AG04449 (cell line): ENCODE measurements at regions not wholly inside any gene's neighbourhood (a gene's known extent, or its start where the extent isn't known, plus 50 kb on each side); places are given as distances from the start of the nearest gene placed in this dataset.

ENCODE experiments used
- CTCF ChIA-PET: fragments of 350-600 bp; formaldehyde crosslinking; extraction: SDS; loops from one replicate; lab custom pipeline; 2021; ENCODE audit warnings: antibody characterized with exemption; lab: Yijun Ruan, JAX
- POLR2A ChIA-PET: fragments of 400-600, 350-600 bp; formaldehyde crosslinking; extraction: SDS; loops from one replicate; lab custom pipeline; 2020; ENCODE audit warnings: antibody characterized with exemption, inconsistent platforms; lab: Yijun Ruan, JAX
- DNase-seq: peaks from one replicate; pipeline ENCODE4 v3.0.0-alpha.2; 2010; ENCODE audit warnings: low read depth, low spot score
- H3K4me3 ChIP-seq: 2 replicates; pipeline ENCODE4 v1.5.1; 2011; ENCODE audit warnings: low read depth, mild to moderate bottlenecking, control low read depth, low read length
- TF ChIP-seq, protein P1 (sequence below): IDR thresholded peaks from one replicate; pipeline ENCODE4 v1.5.1; 2011; ENCODE audit warnings: mild to moderate bottlenecking, moderate library complexity, low read length, control low read depth, inconsistent platforms; ENCODE audit not compliant: insufficient read depth; ENCODE audit errors: missing control alignments

DNA sequence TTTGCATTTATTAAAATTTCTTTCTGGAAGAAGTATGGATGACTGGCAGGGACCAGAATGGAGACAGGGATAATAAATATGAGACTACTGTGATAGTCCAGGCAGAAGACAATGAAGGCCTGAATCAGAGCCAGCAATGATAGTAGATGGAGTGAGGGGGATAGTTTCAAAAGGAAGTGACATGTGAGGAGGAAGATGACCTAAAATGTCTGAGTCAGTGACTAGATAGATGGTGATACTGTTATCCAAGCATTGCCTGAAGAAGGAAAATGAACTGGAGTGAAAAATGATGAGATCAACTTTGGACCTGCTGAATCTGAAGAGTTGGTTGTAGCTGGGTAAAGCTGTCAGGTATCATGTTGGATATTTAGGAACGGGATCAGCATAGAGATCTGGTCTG is 158.3 kb upstream of the KLF7 start:
- POLR2A ChIA-PET = no interaction called here
- no peak for DNase-seq
- H3K4me3 ChIP-seq = no peak overlapping the region
- CTCF ChIA-PET = no interaction called here
- TF ChIP-seq, protein P1, sequence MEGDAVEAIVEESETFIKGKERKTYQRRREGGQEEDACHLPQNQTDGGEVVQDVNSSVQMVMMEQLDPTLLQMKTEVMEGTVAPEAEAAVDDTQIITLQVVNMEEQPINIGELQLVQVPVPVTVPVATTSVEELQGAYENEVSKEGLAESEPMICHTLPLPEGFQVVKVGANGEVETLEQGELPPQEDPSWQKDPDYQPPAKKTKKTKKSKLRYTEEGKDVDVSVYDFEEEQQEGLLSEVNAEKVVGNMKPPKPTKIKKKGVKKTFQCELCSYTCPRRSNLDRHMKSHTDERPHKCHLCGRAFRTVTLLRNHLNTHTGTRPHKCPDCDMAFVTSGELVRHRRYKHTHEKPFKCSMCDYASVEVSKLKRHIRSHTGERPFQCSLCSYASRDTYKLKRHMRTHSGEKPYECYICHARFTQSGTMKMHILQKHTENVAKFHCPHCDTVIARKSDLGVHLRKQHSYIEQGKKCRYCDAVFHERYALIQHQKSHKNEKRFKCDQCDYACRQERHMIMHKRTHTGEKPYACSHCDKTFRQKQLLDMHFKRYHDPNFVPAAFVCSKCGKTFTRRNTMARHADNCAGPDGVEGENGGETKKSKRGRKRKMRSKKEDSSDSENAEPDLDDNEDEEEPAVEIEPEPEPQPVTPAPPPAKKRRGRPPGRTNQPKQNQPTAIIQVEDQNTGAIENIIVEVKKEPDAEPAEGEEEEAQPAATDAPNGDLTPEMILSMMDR = no peak

DNA sequence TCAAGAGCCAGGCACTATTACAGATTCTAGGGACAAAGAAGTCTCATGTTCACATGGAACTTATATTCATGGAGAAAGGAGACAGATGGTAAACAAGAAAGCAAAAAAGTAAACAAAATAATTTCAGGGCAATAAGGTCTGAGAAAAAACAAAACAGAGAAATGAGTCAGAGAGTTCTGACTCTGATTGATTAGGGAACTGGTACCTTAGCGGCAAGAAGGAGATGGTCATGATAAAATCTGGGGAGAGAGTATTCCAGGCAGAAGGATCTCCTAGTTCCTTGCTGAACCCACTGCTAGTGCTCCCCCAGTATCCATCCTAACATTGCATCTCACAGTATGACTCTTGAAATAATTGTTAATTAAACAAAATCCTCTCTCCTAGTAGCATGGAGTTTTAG is 161.8 kb upstream of the KLF7 start:
- H3K4me3 ChIP-seq = no peak overlapping the region
- ChIA-PET CTCF (no interaction called here), POLR2A (no interaction called here)
- TF ChIP-seq, protein P1 = no peak
- no peak for DNase-seq

DNA sequence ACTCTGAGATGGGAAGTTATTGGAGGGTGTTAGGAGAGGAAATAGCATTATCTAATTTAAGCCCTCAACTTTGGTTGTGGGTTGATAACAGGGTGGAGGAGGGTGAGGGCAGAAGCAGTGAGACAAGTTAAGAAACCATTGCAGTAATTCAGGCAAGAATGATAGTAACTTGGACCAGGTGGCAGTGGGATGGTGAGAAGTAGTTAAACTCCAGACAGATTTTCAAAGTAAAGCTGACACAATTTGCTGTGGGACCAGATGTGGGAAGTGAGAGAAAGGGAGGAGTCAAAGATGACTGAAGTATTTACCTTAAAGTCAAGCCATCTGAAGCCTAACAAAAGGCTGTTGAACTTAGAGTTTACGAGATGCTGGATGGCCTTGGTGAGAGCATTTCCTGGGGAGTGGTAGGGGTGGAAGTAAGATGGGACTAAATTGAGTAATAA is 163.2 kb upstream of the KLF7 start:
- no peak for DNase-seq
- H3K4me3 ChIP-seq = no peak overlapping the region
- POLR2A ChIA-PET = no interaction called here
- TF ChIP-seq, protein P1 = no peak
- CTCF ChIA-PET = interaction anchor here (0.8 kb wide), 1 partner anchor 145 kb away, joined by 3 read pairs; no protein-coding TSS in a partner anchor

DNA sequence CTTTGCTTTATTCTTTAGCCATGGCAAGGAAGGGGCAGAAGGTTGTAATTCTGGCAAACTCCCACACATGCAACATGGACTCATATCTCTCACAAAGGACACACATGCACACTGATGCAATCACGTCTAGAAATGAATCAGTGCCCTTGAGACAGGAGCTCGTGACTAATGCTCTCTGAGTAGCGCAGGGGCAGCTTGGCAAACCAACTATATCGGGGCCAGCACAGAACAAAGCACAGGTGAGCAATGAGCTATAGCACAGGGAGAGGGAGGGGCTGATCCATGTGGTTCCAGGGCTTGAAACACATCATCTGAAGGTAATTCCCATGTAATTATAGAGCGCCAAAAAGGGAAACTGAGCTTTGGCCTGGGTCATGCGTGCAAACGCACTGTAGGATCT is 165.2 kb upstream of the KLF7 start:
- TF ChIP-seq, protein P1 = no peak
- no peak overlapping the region for H3K4me3 ChIP-seq
- ChIA-PET POLR2A (interaction anchor here (1.0 kb wide), 2 partner anchors 72 to 166 kb away, joined by 3 to 5 read pairs; no protein-coding TSS in a partner anchor), CTCF (no interaction called here)
- peak; percentile 70 for DNase-seq

DNA sequence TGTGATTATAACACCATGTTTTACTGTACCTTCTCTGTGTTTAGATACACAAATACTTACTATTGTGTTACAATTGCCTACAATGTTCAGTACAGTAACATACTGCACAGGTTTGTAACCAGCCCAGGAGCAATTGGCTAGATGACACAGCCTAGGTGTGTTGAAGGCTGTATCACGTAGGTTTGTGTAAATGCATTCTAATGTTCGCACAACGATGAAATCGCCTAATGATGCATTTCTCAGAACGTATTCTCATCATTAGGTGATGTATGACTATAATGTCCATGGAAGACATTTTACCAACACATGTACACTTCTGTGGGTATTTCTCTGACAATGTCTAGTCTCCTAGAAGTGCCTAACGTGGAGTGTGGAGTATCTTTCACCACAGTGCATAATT is 165.9 kb upstream of the KLF7 start:
- DNase-seq = no peak
- CTCF ChIA-PET = interaction anchor here (1.4 kb wide), 1 partner anchor 167 kb away, joined by 4 read pairs; no protein-coding TSS in a partner anchor
- no peak overlapping the region for H3K4me3 ChIP-seq
- TF ChIP-seq, protein P1 = no peak
- POLR2A ChIA-PET = interaction anchor here (1.0 kb wide), 1 partner anchor 167 kb away, joined by 3 read pairs; no protein-coding TSS in a partner anchor

DNA sequence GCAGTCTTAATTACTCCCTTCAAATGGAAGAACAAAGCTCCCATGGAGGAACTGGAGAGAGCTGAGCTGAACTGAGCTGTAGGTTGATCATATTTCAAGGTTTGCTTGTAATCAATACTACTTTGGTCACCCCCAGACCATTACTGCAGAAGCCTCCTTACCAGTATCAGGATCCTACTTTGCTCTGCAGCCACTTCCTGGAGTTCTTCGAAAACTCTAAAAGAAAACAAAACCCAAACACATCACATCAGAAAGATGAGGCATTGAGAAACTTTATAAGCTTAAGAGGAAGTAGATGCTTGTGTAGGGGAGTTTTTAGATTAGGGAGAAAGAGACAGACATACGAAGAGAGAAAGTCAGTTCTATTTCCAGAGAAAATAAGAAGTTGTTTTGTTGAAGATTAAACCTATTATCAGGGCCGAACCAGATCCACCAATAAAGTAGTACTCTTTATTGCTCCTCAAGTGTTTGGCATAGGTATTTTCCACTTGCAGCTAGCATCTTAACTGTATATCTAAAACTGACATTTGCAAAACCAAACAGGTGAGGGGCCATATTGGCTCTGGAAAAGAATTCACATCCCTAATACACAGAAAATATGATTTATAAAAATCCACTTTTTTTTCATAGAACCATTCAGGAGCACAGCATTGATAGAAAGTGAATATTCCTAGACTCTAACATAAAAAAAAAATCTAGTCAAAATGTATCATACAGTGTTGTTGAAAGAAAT is 166.9 kb upstream of the KLF7 start:
- ChIA-PET CTCF (interaction anchor here (1.0 to 1.4 kb wide), 2 partner anchors 18 to 168 kb away, joined by 3 to 4 read pairs; no protein-coding TSS in a partner anchor), POLR2A (interaction anchor here (3.6 kb wide), 1 partner anchor 168 kb away, joined by 37 read pairs; the partner anchor contains the start of gene KLF7)
- TF ChIP-seq, protein P1 = no peak
- no peak overlapping the region for H3K4me3 ChIP-seq
- no peak for DNase-seq
